Panc1 (cell line): ENCODE measurements at regions not wholly inside any gene's neighbourhood (a gene's known extent, or its start where the extent isn't known, plus 50 kb on each side); places are given as distances from the start of the nearest gene placed in this dataset.

Experiments
- POLR2AphosphoS5 ChIP-seq: IDR thresholded peaks from 2 replicates; pipeline ENCODE4 v1.6.1; 2012; ENCODE audit warnings: mild to moderate bottlenecking, low read depth, low read length, moderate library complexity
- REST ChIP-seq, 2 experiments: IDR thresholded peaks; 2 replicates each; pipeline ENCODE4 v1.6.1; 2011 to 2012; ENCODE audit warnings: low read depth in 2 of 2, control low read depth in 1 of 2, low read length in 1 of 2, mild to moderate bottlenecking in 1 of 2, moderate library complexity in 1 of 2; ENCODE audit not compliant: insufficient read depth in 1 of 2
- TF ChIP-seq, protein P1 (sequence below): fragments of 450-650 bp; IDR thresholded peaks from 2 replicates; pipeline ENCODE4 v1.5.1; 2017; ENCODE audit warnings: mild to moderate bottlenecking

GRCh38 chr14:79960288-79960687 is 251.0 kb downstream of the DIO2 start:
- TF ChIP-seq, protein P1, sequence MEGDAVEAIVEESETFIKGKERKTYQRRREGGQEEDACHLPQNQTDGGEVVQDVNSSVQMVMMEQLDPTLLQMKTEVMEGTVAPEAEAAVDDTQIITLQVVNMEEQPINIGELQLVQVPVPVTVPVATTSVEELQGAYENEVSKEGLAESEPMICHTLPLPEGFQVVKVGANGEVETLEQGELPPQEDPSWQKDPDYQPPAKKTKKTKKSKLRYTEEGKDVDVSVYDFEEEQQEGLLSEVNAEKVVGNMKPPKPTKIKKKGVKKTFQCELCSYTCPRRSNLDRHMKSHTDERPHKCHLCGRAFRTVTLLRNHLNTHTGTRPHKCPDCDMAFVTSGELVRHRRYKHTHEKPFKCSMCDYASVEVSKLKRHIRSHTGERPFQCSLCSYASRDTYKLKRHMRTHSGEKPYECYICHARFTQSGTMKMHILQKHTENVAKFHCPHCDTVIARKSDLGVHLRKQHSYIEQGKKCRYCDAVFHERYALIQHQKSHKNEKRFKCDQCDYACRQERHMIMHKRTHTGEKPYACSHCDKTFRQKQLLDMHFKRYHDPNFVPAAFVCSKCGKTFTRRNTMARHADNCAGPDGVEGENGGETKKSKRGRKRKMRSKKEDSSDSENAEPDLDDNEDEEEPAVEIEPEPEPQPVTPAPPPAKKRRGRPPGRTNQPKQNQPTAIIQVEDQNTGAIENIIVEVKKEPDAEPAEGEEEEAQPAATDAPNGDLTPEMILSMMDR: no peak
- TF ChIP-seq REST (IDR thresholded peaks at IDR 0.05; ENCODE audit: insufficient read depth in 1 of 2, low read depth in 2 of 2, low read length in 1 of 2): no peak
- TF ChIP-seq POLR2AphosphoS5: no peak
